Keratinocyte (primary cell): ENCODE measurements at regions not wholly inside any gene's neighbourhood (a gene's known extent, or its start where the extent isn't known, plus 50 kb on each side); places are given as distances from the start of the nearest gene placed in this dataset.

Experiments
- EZH2 ChIP-seq: IDR thresholded peaks from one replicate; pipeline ENCODE4 v1.6.1; 2012; ENCODE audit warnings: inconsistent platforms, mild to moderate bottlenecking, low read length, moderate library complexity
- TF ChIP-seq, protein P1 (sequence below), 3 experiments: IDR thresholded peaks in 1 of 3; conservative IDR thresholded peaks in 1 of 3; optimal IDR thresholded peaks in 1 of 3; 2 replicates in 2 of 3; 3 replicates in 1 of 3; pipeline versions ENCODE3 to v1.5.1; 2011; ENCODE audit warnings: low read length in 3 of 3, mild to moderate bottlenecking in 3 of 3, moderate library complexity in 2 of 3, control low read depth in 1 of 3, inconsistent platforms in 1 of 3; ENCODE audit not compliant: insufficient read depth in 2 of 3; ENCODE audit errors: extremely low read depth in 1 of 3

DNA sequence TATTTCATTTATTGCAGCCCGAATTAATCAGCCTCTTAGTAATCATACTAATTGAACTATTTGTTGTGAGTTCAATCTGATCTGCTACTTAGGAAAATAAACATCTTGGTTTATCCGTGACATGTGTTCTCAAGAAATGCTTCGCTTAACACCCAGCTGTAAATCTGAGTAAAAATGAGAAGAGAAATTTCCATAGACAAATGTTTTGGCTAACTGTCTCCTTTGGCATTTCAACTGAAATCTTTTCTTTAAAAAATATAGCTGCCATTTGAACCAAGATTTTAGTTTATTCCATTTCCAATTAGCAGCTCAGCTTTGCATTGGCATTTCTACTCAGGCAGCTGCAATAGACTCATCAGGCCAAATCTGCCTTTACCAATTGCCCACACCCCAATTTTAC is 180.5 kb upstream of the PTER start:
- TF ChIP-seq, protein P1, sequence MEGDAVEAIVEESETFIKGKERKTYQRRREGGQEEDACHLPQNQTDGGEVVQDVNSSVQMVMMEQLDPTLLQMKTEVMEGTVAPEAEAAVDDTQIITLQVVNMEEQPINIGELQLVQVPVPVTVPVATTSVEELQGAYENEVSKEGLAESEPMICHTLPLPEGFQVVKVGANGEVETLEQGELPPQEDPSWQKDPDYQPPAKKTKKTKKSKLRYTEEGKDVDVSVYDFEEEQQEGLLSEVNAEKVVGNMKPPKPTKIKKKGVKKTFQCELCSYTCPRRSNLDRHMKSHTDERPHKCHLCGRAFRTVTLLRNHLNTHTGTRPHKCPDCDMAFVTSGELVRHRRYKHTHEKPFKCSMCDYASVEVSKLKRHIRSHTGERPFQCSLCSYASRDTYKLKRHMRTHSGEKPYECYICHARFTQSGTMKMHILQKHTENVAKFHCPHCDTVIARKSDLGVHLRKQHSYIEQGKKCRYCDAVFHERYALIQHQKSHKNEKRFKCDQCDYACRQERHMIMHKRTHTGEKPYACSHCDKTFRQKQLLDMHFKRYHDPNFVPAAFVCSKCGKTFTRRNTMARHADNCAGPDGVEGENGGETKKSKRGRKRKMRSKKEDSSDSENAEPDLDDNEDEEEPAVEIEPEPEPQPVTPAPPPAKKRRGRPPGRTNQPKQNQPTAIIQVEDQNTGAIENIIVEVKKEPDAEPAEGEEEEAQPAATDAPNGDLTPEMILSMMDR (optimal IDR thresholded peaks at IDR 0.05 in 1 of 3, IDR thresholded peaks at IDR 0.05 in 1 of 3, conservative IDR thresholded peaks at IDR 0.05 in 1 of 3; ENCODE audit: extremely low read depth in 1 of 3, insufficient read depth in 2 of 3, low read length in 3 of 3) = no peak
- TF ChIP-seq EZH2 = no peak
